ENCODE measurements at regions not wholly inside any gene's neighbourhood (a gene's known extent, or its start where the extent isn't known, plus 50 kb on each side); places are given as distances from the start of the nearest gene placed in this dataset.

GRCh38 chr9:582775-583174 is 258.7 kb upstream of the DMRT1 start:
- no peak for DNase-seq
- H3K36me3 ChIP-seq: no peaks in the 10 kb centered on the region
- no peaks in the 10 kb centered on the region for H3K27me3 ChIP-seq
- no peaks in the 10 kb centered on the region for H3K9me3 ChIP-seq
- no peak overlapping the region for H3K4me3 ChIP-seq
- intact Hi-C loops (cut with DNase I): no loop called here
- H3K4me1 ChIP-seq (ENCODE audit: insufficient read depth): no peaks in the 10 kb centered on the region
- TF ChIP-seq CTCF (IDR thresholded peaks at IDR 0.05) (no peak), EP300 (IDR thresholded peaks at IDR 0.05) (no peak), POLR2A (IDR thresholded peaks at IDR 0.05) (no peak)
- no peak overlapping the region for H3K27ac ChIP-seq
- 83 to 87% (median 85%) methylated on average over 3 of the region's 3 CpGs for whole genome bisulfite sequencing, 3 donors

GRCh38 chr9:587527-587926 is 254.0 kb upstream of the DMRT1 start:
- Histone ChIP-seq H3K4me3 (no peak overlapping the region), H3K27me3 (no peaks in the 10 kb centered on the region), H3K4me1 (ENCODE audit: insufficient read depth) (no peaks in the 10 kb centered on the region), H3K36me3 (no peaks in the 10 kb centered on the region), H3K9me3 (no peaks in the 10 kb centered on the region), H3K27ac (no peak overlapping the region)
- no peak for DNase-seq
- intact Hi-C loops (cut with DNase I): no loop called here
- WGBS, 3 donors: 97 to 98% (median 98%) methylated on average over 2 of the region's 2 CpGs
- TF ChIP-seq POLR2A (IDR thresholded peaks at IDR 0.05) (no peak), CTCF (IDR thresholded peaks at IDR 0.05) (no peak), EP300 (IDR thresholded peaks at IDR 0.05) (no peak)

GRCh38 chr9:588981-589380 is 252.5 kb upstream of the DMRT1 start:
- Histone ChIP-seq H3K4me1 (ENCODE audit: insufficient read depth) (no peaks in the 10 kb centered on the region), H3K9me3 (no peaks in the 10 kb centered on the region), H3K36me3 (no peaks in the 10 kb centered on the region), H3K27me3 (no peaks in the 10 kb centered on the region), H3K27ac (no peak overlapping the region), H3K4me3 (no peak overlapping the region)
- intact Hi-C loops (cut with DNase I): no loop called here
- no peak for TF ChIP-seq CTCF (IDR thresholded peaks at IDR 0.05)
- no peak for TF ChIP-seq EP300 (IDR thresholded peaks at IDR 0.05)
- no peak for TF ChIP-seq POLR2A (IDR thresholded peaks at IDR 0.05)
- DNase-seq: no peak
- WGBS, 3 donors: 73 to 84% (median 77%) methylated on average over 3 of the region's 3 CpGs

- Histone ChIP-seq H3K4me3 (no peak overlapping the region), H3K36me3 (no peaks in the 10 kb centered on the region), H3K27ac (no peak overlapping the region), H3K27me3 (no peaks in the 10 kb centered on the region), H3K4me1 (ENCODE audit: insufficient read depth) (no peaks in the 10 kb centered on the region), H3K9me3 (no peaks in the 10 kb centered on the region)
- intact Hi-C loops (cut with DNase I): no loop called here
- TF ChIP-seq POLR2A (IDR thresholded peaks at IDR 0.05) (no peak), EP300 (IDR thresholded peaks at IDR 0.05) (no peak), CTCF (IDR thresholded peaks at IDR 0.05) (no peak)
- 0% methylated on average over 3 of the region's 3 CpGs for WGBS, 3 donors
- DNase-seq: peak in 2 of 5 donors; percentile 20 to 29
Measured at GRCh38 chr9:589723-590122, 251.8 kb upstream of the DMRT1 start.

- TF ChIP-seq CTCF (IDR thresholded peaks at IDR 0.05): no peak
- TF ChIP-seq EP300 (IDR thresholded peaks at IDR 0.05): no peak
- TF ChIP-seq POLR2A (IDR thresholded peaks at IDR 0.05): no peak
- no peak overlapping the region for H3K27ac ChIP-seq
- no peak overlapping the region for H3K4me3 ChIP-seq
- no peaks in the 10 kb centered on the region for H3K36me3 ChIP-seq
- no peaks in the 10 kb centered on the region for H3K9me3 ChIP-seq
- WGBS, 3 donors: 69 to 78% (median 77%) methylated on average over 4 of the region's 4 CpGs
- no peaks in the 10 kb centered on the region for H3K4me1 ChIP-seq (ENCODE audit: insufficient read depth)
- intact Hi-C loops (cut with DNase I): no loop called here
- no peaks in the 10 kb centered on the region for H3K27me3 ChIP-seq
- DNase-seq: no peak
Measured at GRCh38 chr9:591292-591691, 250.2 kb upstream of the DMRT1 start.
